Activated naive CD8-positive, alpha-beta T cell treated with anti-CD3 and anti-CD28 coated beads for 36 hours (primary cell): ENCODE measurements at regions not wholly inside any gene's neighbourhood (a gene's known extent, or its start where the extent isn't known, plus 50 kb on each side); places are given as distances from the start of the nearest gene placed in this dataset.

ENCODE experiments used
- DNase-seq: peaks from one replicate; pipeline ENCODE4 v3.0.0; 2021
- H3K27ac Mint-ChIP-seq: one replicate; pipeline ENCODE4 v1.8.0; 2022; ENCODE audit warnings: mild to moderate bottlenecking, moderate library complexity, mixed read lengths
- H3K27me3 Mint-ChIP-seq: one replicate; pipeline ENCODE4 v1.8.0; 2022; ENCODE audit warnings: mild to moderate bottlenecking, mixed read lengths
- H3K36me3 Mint-ChIP-seq: one replicate; pipeline ENCODE4 v1.8.0; 2021; ENCODE audit warnings: mild to moderate bottlenecking, mixed read lengths
- H3K4me1 Mint-ChIP-seq: one replicate; pipeline ENCODE4 v1.8.0; 2021; ENCODE audit warnings: mixed read lengths
- H3K4me3 Mint-ChIP-seq: one replicate; pipeline ENCODE4 v1.8.0; 2022; ENCODE audit warnings: mild to moderate bottlenecking, moderate library complexity, mixed read lengths
- H3K9me3 Mint-ChIP-seq: one replicate; pipeline ENCODE4 v1.8.0; 2022; ENCODE audit warnings: mixed read lengths

GRCh38 chr5:106910486-106910885 is 760.3 kb downstream of the EFNA5 start:
- Mint-ChIP-seq H3K36me3 (no peaks in the 10 kb centered on the region), H3K27me3 (no peaks in the 10 kb centered on the region)
- no peak for DNase-seq

GRCh38 chr5:106909716-106910115 is 761.0 kb downstream of the EFNA5 start:
- no peak overlapping the region for H3K27ac Mint-ChIP-seq

More at GRCh38 chr5:106910486-106910885, 760.3 kb downstream of the EFNA5 start:
- Mint-ChIP-seq H3K4me3 (no peak overlapping the region), H3K27ac (no peak overlapping the region), H3K4me1 (no peaks in the 10 kb centered on the region), H3K9me3 (no peaks in the 10 kb centered on the region)

GRCh38 chr5:106907979-106908378 is 762.8 kb downstream of the EFNA5 start:
- no peaks in the 10 kb centered on the region for H3K36me3 Mint-ChIP-seq
- H3K27ac Mint-ChIP-seq = no peak overlapping the region
- no peak overlapping the region for H3K4me3 Mint-ChIP-seq
- DNase-seq = no peak
- no peaks in the 10 kb centered on the region for H3K9me3 Mint-ChIP-seq
- H3K27me3 Mint-ChIP-seq = no peaks in the 10 kb centered on the region
- H3K4me1 Mint-ChIP-seq = no peaks in the 10 kb centered on the region

More at GRCh38 chr5:106909716-106910115, 761.0 kb downstream of the EFNA5 start:
- no peak overlapping the region for H3K4me3 Mint-ChIP-seq
- no peaks in the 10 kb centered on the region for H3K36me3 Mint-ChIP-seq
- no peaks in the 10 kb centered on the region for H3K4me1 Mint-ChIP-seq
- no peaks in the 10 kb centered on the region for H3K9me3 Mint-ChIP-seq
- DNase-seq = no peak
- no peaks in the 10 kb centered on the region for H3K27me3 Mint-ChIP-seq

GRCh38 chr5:106906199-106906598 is 764.5 kb downstream of the EFNA5 start:
- no peak for DNase-seq
- Mint-ChIP-seq H3K4me1 (no peaks in the 10 kb centered on the region), H3K36me3 (no peaks in the 10 kb centered on the region), H3K27me3 (no peaks in the 10 kb centered on the region), H3K27ac (no peak overlapping the region), H3K4me3 (no peak overlapping the region), H3K9me3 (no peaks in the 10 kb centered on the region)

GRCh38 chr5:106894964-106895363 is 775.8 kb downstream of the EFNA5 start:
- Mint-ChIP-seq H3K4me1 (no peaks in the 10 kb centered on the region), H3K9me3 (peaks cover 2% of the 10 kb centered on the region), H3K27me3 (no peaks in the 10 kb centered on the region), H3K27ac (no peak overlapping the region), H3K36me3 (no peaks in the 10 kb centered on the region), H3K4me3 (no peak overlapping the region)
- DNase-seq = no peak

- no peaks in the 10 kb centered on the region for H3K27me3 Mint-ChIP-seq
- no peaks in the 10 kb centered on the region for H3K36me3 Mint-ChIP-seq
- no peak for DNase-seq
- no peaks in the 10 kb centered on the region for H3K4me1 Mint-ChIP-seq
- no peaks in the 10 kb centered on the region for H3K9me3 Mint-ChIP-seq
- no peak overlapping the region for H3K4me3 Mint-ChIP-seq
- H3K27ac Mint-ChIP-seq = no peak overlapping the region
Observed at GRCh38 chr5:106882035-106882434, 788.7 kb downstream of the EFNA5 start.

GRCh38 chr5:106880656-106881055 is 790.1 kb downstream of the EFNA5 start:
- Mint-ChIP-seq H3K36me3 (no peaks in the 10 kb centered on the region), H3K9me3 (peaks cover 2% of the 10 kb centered on the region)
- DNase-seq = no peak

GRCh38 chr5:106877881-106878280 is 792.9 kb downstream of the EFNA5 start:
- Mint-ChIP-seq H3K36me3 (no peaks in the 10 kb centered on the region), H3K27me3 (no peaks in the 10 kb centered on the region), H3K27ac (no peak overlapping the region), H3K4me1 (no peaks in the 10 kb centered on the region), H3K9me3 (peaks cover 2% of the 10 kb centered on the region), H3K4me3 (no peak overlapping the region)
- no peak for DNase-seq

More at GRCh38 chr5:106880656-106881055, 790.1 kb downstream of the EFNA5 start:
- no peak overlapping the region for H3K4me3 Mint-ChIP-seq
- no peaks in the 10 kb centered on the region for H3K27me3 Mint-ChIP-seq
- no peaks in the 10 kb centered on the region for H3K4me1 Mint-ChIP-seq
- no peak overlapping the region for H3K27ac Mint-ChIP-seq

- Mint-ChIP-seq H3K27me3 (no peaks in the 10 kb centered on the region), H3K9me3 (peaks cover 2% of the 10 kb centered on the region), H3K4me3 (no peak overlapping the region), H3K4me1 (no peaks in the 10 kb centered on the region), H3K27ac (no peak overlapping the region), H3K36me3 (no peaks in the 10 kb centered on the region)
- no peak for DNase-seq
Observed at GRCh38 chr5:106876665-106877194, 794.0 kb downstream of the EFNA5 start.

GRCh38 chr5:106876298-106876622 is 794.5 kb downstream of the EFNA5 start:
- DNase-seq = no peak
- H3K9me3 Mint-ChIP-seq = peaks cover 2% of the 10 kb centered on the region
- H3K4me3 Mint-ChIP-seq = no peak overlapping the region
- no peaks in the 10 kb centered on the region for H3K4me1 Mint-ChIP-seq
- no peak overlapping the region for H3K27ac Mint-ChIP-seq
- no peaks in the 10 kb centered on the region for H3K27me3 Mint-ChIP-seq
- H3K36me3 Mint-ChIP-seq = no peaks in the 10 kb centered on the region

- H3K36me3 Mint-ChIP-seq = no peaks in the 10 kb centered on the region
- peaks cover 2% of the 10 kb centered on the region for H3K9me3 Mint-ChIP-seq
- DNase-seq = peak; percentile 1
Observed at GRCh38 chr5:106875591-106876297, 795.0 kb downstream of the EFNA5 start.

GRCh38 chr5:106874974-106875373 is 795.8 kb downstream of the EFNA5 start:
- H3K4me1 Mint-ChIP-seq = no peaks in the 10 kb centered on the region
- no peak for DNase-seq
- no peak overlapping the region for H3K27ac Mint-ChIP-seq
- peaks cover 2% of the 10 kb centered on the region for H3K9me3 Mint-ChIP-seq
- no peaks in the 10 kb centered on the region for H3K27me3 Mint-ChIP-seq
- H3K36me3 Mint-ChIP-seq = no peaks in the 10 kb centered on the region
- H3K4me3 Mint-ChIP-seq = no peak overlapping the region

More at GRCh38 chr5:106875591-106876297, 795.0 kb downstream of the EFNA5 start:
- H3K27me3 Mint-ChIP-seq = no peaks in the 10 kb centered on the region
- no peak overlapping the region for H3K27ac Mint-ChIP-seq
- H3K4me1 Mint-ChIP-seq = no peaks in the 10 kb centered on the region
- H3K4me3 Mint-ChIP-seq = no peak overlapping the region

GRCh38 chr5:106874531-106874930 is 796.2 kb downstream of the EFNA5 start:
- no peak for DNase-seq
- Mint-ChIP-seq H3K27me3 (no peaks in the 10 kb centered on the region), H3K4me1 (no peaks in the 10 kb centered on the region), H3K4me3 (no peak overlapping the region), H3K36me3 (no peaks in the 10 kb centered on the region), H3K27ac (no peak overlapping the region), H3K9me3 (peaks cover 2% of the 10 kb centered on the region)

- H3K27ac Mint-ChIP-seq = no peak overlapping the region
- peaks cover 2% of the 10 kb centered on the region for H3K9me3 Mint-ChIP-seq
- H3K36me3 Mint-ChIP-seq = no peaks in the 10 kb centered on the region
- H3K4me3 Mint-ChIP-seq = no peak overlapping the region
- no peaks in the 10 kb centered on the region for H3K4me1 Mint-ChIP-seq
- H3K27me3 Mint-ChIP-seq = no peaks in the 10 kb centered on the region
- DNase-seq = no peak
Observed at GRCh38 chr5:106873568-106873967, 797.2 kb downstream of the EFNA5 start.

GRCh38 chr5:106865279-106865678 is 805.5 kb downstream of the EFNA5 start:
- Mint-ChIP-seq H3K4me3 (no peak overlapping the region), H3K9me3 (peaks cover 4% of the 10 kb centered on the region), H3K27me3 (no peaks in the 10 kb centered on the region), H3K36me3 (no peaks in the 10 kb centered on the region), H3K4me1 (peaks cover 5% of the 10 kb centered on the region), H3K27ac (no peak overlapping the region)
- no peak for DNase-seq
